ENCODE measurements at regions not wholly inside any gene's neighbourhood (a gene's known extent, or its start where the extent isn't known, plus 50 kb on each side); places are given as distances from the start of the nearest gene placed in this dataset.
"Not testable (repeated sequence)": the region's sequence is repeated elsewhere in the genome, so short reads cannot be mapped to it uniquely, and the experiment has no call there.

DNA sequence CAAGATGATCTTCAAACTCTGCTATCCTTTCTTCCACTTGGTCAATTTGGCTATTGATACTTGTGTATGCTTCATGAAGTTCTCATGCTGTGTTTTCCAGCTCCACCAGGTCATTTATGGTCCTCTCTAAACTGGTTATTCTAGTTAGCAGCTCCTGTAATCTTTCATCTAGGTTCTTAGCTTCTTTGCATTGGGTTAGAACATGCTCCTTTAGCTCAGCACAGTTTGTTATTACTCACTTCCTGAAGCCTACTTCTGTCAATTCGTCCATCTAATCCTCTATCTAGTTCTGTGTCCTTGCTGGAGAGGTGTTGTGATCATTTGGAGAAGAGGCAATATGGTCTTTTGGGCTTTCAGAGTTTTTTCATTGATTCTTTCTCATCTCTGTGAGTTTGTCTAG lies 430.2 kb upstream of the ACVR2A start:
- TF ChIP-seq, protein P1, sequence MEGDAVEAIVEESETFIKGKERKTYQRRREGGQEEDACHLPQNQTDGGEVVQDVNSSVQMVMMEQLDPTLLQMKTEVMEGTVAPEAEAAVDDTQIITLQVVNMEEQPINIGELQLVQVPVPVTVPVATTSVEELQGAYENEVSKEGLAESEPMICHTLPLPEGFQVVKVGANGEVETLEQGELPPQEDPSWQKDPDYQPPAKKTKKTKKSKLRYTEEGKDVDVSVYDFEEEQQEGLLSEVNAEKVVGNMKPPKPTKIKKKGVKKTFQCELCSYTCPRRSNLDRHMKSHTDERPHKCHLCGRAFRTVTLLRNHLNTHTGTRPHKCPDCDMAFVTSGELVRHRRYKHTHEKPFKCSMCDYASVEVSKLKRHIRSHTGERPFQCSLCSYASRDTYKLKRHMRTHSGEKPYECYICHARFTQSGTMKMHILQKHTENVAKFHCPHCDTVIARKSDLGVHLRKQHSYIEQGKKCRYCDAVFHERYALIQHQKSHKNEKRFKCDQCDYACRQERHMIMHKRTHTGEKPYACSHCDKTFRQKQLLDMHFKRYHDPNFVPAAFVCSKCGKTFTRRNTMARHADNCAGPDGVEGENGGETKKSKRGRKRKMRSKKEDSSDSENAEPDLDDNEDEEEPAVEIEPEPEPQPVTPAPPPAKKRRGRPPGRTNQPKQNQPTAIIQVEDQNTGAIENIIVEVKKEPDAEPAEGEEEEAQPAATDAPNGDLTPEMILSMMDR (IDR thresholded peaks at IDR 0.05) = not testable (repeated sequence)
- TF ChIP-seq POLR2A (IDR thresholded peaks at IDR 0.05) = not testable (repeated sequence)

Measured in testis (tissue), 2 donors.